SIG-M5 treated with dmso at 0.1 percent for 504 hours (cell line): ENCODE measurements at regions not wholly inside any gene's neighbourhood (a gene's known extent, or its start where the extent isn't known, plus 50 kb on each side); places are given as distances from the start of the nearest gene placed in this dataset.

ENCODE experiments used
- DNase-seq: peaks from one replicate; lab custom pipeline; 2025; ENCODE audit not compliant: unreplicated experiment; lab: John Stamatoyannopoulos, UW

DNA sequence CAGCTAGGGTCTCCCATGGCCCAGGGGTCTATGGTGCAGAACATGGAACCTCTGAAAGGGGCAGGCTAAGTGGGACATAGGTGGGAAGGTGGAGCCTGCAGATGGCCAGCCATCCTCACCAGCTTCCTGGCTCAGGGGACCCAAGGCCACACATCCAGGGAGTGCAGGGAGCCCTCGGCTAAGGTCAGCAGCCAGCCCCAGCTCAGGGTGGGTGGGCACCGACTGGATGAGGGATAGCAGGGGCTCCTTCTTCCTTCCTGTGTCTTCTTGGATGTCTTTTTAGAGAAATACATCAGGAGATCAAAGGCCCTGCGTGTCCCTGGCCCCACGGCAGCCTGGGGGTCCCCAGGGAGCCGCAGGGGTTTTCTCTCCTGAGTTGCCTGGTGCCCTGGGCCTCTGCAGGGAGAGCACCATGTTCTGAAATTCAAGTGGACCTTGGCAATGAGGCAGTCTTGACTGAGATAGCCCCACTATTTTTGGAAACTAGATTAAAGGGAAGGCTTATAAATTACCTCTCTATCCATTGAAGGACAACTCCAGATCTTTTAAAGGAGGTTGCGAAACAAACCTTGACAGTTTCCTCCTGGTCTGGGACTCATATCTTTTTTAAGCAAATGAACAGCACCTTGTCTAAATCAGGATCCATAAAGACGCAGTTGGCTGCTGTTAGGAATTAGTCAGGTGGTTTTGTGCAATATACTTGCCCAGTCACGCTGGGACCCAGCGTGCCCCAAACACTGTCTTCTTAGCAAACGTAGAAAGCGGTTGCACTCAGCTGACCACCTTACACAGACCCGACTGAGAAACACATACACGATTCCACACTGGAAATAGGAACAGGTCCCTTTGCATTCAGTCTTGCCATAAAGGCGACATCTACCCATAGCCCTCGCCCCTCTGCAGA is 242.3 kb downstream of the TOMM20 start:
- peak; percentile 72 for DNase-seq

DNA sequence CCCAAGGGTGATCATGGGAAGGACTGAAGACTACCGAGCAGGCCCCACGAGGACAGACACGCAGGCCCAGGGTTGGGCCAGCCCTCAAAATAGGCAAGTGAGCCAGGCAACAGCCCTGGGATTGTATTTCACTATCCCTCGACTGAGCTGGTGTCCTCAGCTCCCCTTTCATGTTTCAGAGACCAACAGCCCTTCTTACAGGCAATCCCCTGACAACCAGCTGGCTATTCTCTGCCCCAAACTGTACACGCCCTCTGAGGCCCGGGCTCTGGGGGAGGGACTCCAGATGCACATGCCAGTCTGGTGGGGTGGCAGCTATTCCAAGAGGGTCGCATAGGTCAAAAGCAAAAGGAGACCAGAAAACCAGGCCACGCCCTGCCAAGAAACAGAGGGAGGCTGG is 243.0 kb downstream of the TOMM20 start:
- no peak for DNase-seq

- no peak for DNase-seq
Observed at GRCh38 chr1:234884701-234885100, 243.9 kb downstream of the TOMM20 start.

DNA sequence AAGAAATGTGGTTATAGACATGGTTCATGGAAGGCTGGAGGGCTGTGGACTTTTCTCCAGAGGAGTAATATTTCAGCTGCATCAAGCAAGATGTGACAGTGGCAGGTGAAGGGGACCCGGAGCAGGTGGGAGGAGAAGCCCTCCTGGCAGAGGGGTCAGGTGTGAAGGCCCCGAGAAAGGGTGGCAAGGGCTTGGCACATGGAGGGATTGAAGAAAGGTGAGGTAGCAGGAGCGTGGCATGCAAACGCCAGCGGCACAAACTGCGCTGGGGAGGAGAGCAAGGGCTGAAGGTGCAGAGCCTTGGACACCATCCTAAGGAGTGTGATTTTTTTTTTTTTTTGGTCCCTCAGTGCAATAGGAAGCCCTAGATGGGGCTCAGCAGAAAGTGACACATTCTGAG is 244.6 kb downstream of the TOMM20 start:
- no peak for DNase-seq

GRCh38 chr1:234882898-234883297 is 245.7 kb downstream of the TOMM20 start:
- DNase-seq = no peak

- DNase-seq = no peak
Observed at GRCh38 chr1:234881893-234882771, 246.5 kb downstream of the TOMM20 start.

DNA sequence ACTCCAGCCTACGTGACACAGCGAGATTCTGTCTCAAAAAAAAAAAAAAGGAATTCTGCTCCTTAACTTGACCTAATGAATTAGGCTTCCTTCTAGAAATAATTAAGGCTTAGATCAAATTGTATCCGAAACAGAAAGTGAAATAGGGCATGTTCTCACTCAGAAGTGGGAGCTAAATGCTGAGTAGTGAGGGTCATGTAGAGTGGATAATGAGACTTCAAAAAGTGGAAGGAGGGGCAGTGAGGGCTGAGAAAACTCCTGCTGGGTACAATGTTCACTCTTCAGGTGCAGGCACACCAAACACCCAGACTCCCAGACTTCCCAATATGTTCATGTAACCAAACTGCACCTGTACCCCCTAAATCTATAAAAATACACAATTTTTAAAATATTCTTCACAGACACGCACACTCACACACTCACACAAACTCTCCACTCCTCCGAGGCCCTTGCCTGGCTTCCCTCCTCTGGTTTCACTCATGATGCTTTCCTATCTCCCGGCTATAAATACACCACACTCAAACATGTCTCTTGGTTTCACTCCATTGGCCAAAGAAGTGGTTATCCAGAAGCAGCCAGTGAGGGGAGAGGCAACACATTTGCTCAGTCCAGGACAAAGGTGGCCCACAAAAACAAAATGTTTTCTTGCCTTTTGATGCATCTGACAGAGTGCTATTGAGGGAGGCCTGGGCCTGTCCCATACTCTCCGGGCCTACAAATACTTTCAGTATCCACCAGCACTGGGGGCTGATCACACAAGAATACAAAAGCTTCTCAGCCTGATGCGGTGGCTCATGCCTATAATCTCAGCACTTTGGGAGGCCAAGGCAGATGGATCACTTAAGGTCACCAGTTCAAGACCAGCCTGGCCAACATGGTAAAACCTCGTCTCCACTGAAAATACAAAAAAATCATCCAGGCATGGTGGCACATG is 249.2 kb downstream of the TOMM20 start:
- DNase-seq = no peak

GRCh38 chr1:234878288-234878687 is 250.3 kb downstream of the TOMM20 start:
- DNase-seq = no peak

- DNase-seq = no peak
Observed at GRCh38 chr1:234877761-234878160, 250.9 kb downstream of the TOMM20 start.

GRCh38 chr1:234875953-234876855 is 252.4 kb downstream of the TOMM20 start:
- peak; percentile 95 for DNase-seq

- DNase-seq = no peak
Observed at GRCh38 chr1:234875328-234875952, 253.2 kb downstream of the TOMM20 start.

GRCh38 chr1:234874291-234875288 is 254.0 kb downstream of the TOMM20 start:
- no peak for DNase-seq

GRCh38 chr1:234871710-234872271 is 256.8 kb downstream of the TOMM20 start:
- DNase-seq = no peak

- DNase-seq = no peak
Observed at GRCh38 chr1:234871039-234871709, 257.5 kb downstream of the TOMM20 start.

DNA sequence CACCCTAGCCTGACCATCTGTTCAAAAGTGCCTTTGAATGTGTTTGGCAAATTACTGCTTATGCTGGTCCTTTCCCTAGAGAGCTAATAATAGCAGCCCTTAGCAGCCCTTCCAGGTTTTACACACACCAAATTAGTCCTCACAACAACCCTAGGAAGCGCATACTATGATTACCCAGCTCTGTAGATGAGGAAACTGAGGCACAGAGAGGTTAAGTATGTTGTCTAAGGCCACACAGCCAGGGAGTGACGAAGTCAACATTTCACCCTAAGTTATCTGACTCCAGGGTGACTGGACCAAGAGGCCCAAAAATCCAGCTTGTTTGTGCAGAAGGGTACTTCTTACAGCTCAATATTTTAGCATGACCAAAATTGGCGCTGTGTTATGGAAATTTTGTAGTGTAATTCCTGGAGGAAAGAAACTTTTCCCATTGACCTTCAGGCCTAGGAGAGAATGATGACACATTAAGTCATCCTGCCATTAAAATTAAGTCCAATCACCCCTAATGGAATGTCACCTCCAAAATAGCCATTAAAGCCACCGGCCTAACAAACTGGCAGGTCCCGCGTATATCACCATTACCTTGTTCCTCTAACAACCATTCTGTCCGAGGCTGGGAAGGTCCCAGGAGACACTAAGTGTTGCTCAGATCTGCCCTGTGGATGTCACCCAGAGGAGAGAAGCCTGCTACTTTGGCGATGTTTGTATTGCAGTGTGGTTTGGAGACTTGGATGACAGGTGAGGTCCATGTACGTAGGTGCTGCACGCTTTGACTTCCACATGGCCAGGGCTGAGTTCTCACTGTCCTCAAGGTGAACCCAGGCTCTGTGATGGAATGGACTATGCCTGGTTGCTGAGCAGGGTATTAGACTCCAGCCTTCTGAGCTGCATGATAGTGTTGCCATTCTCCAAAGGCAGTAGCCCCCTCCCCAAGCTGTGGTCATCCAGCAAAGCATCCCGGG is 258.3 kb downstream of the TOMM20 start:
- DNase-seq = no peak
